Mesendoderm (in vitro differentiated cells): ENCODE measurements at regions not wholly inside any gene's neighbourhood (a gene's known extent, or its start where the extent isn't known, plus 50 kb on each side); places are given as distances from the start of the nearest gene placed in this dataset.

Experiments used
- DNase-seq: peaks from one replicate; pipeline ENCODE4 v3.0.0; 2013
- H2AK5ac ChIP-seq: 2 replicates; pipeline ENCODE4 v1.6.1; 2013; ENCODE audit warnings: low read length, inconsistent platforms
- H2BK120ac ChIP-seq: 2 replicates; pipeline ENCODE4 v1.6.1; 2013; ENCODE audit warnings: low read depth, mild to moderate bottlenecking, low read length, moderate library complexity, mixed read lengths
- H2BK15ac ChIP-seq: replicated peaks from 2 replicates; pipeline ENCODE4 v1.6.1; 2013; ENCODE audit warnings: low read depth, mild to moderate bottlenecking, moderate library complexity
- H2BK5ac ChIP-seq: 2 replicates; pipeline ENCODE4 v1.6.1; 2013; ENCODE audit warnings: low read length, inconsistent platforms
- H3K18ac ChIP-seq: 2 replicates; pipeline ENCODE4 v1.6.1; 2013; ENCODE audit warnings: mild to moderate bottlenecking, low read length, mixed read lengths
- H3K23ac ChIP-seq: one replicate; pipeline ENCODE4 v1.6.1; 2013; ENCODE audit warnings: low read length
- H3K27ac ChIP-seq: 2 replicates; pipeline ENCODE4 v1.5.1; 2013; ENCODE audit warnings: low read depth, mild to moderate bottlenecking, inconsistent platforms, low read length, moderate library complexity
- H3K27me3 ChIP-seq: 2 replicates; pipeline ENCODE4 v1.6.1; 2013; ENCODE audit warnings: low read length, control low read depth, mild to moderate bottlenecking, inconsistent platforms; ENCODE audit not compliant: insufficient read depth, poor library complexity
- H3K36me3 ChIP-seq: 2 replicates; pipeline ENCODE4 v1.6.1; 2013; ENCODE audit warnings: low read length, inconsistent platforms; ENCODE audit not compliant: control insufficient read depth, insufficient read depth
- H3K4ac ChIP-seq: one replicate; pipeline ENCODE4 v1.6.1; 2013; ENCODE audit warnings: low read depth, mild to moderate bottlenecking, low read length, moderate library complexity
- H3K4me1 ChIP-seq: 2 replicates; pipeline ENCODE4 v1.6.1; 2013; ENCODE audit warnings: low read depth, low read length, inconsistent platforms; ENCODE audit not compliant: control insufficient read depth
- H3K4me2 ChIP-seq: 2 replicates; pipeline ENCODE4 v1.6.1; 2013; ENCODE audit warnings: low read length
- H3K4me3 ChIP-seq: 2 replicates; pipeline ENCODE4 v1.5.1; 2013; ENCODE audit warnings: mild to moderate bottlenecking, low read length
- H3K56ac ChIP-seq: one replicate; pipeline ENCODE4 v1.6.1; 2013; ENCODE audit warnings: low read length
- H3K79me1 ChIP-seq: 2 replicates; pipeline ENCODE4 v1.6.1; 2013; ENCODE audit warnings: low read length, inconsistent platforms
- H3K79me2 ChIP-seq: 2 replicates; pipeline ENCODE4 v1.6.1; 2013; ENCODE audit warnings: mild to moderate bottlenecking, low read length; ENCODE audit not compliant: control insufficient read depth, insufficient read depth
- H3K9ac ChIP-seq: 2 replicates; pipeline ENCODE4 v1.6.1; 2013; ENCODE audit warnings: low read length, inconsistent platforms
- H4K5ac ChIP-seq: one replicate; pipeline ENCODE4 v1.6.1; 2013; ENCODE audit warnings: low read length
- H4K8ac ChIP-seq: one replicate; pipeline ENCODE4 v1.6.1; 2013; ENCODE audit warnings: low read depth, mild to moderate bottlenecking, control low read depth, low read length, moderate library complexity
- WGBS: extraction: QIAGEN DNeasy Blood & Tissue Kit; methylation state at CpG from one replicate; pipeline ENCODE4 v1.1.7; 2013; ENCODE audit warnings: low lambda C conversion rate, missing lambda C conversion rate; ENCODE audit not compliant: insufficient coverage; ENCODE audit errors: extremely low coverage; 5-methylcytosine and 5-hydroxymethylcytosine counted together

GRCh38 chr4:141540643-141541042 is 95.7 kb upstream of the IL15 start:
- Histone ChIP-seq H3K27ac (no peak overlapping the region), H3K79me2 (no peaks in the 10 kb centered on the region), H3K4me2 (no peak overlapping the region), H3K27me3 (no peaks in the 10 kb centered on the region), H3K4me3 (no peak overlapping the region), H3K18ac (no peak overlapping the region), H3K36me3 (no peaks in the 10 kb centered on the region), H4K5ac (no peak overlapping the region), H3K4me1 (no peaks in the 10 kb centered on the region), H3K4ac (no peak overlapping the region), H2AK5ac (no peak overlapping the region), H2BK120ac (no peak overlapping the region), H4K8ac (no peak overlapping the region), H3K56ac (no peak overlapping the region), H3K23ac (no peak overlapping the region), H3K79me1 (no peaks in the 10 kb centered on the region), H2BK15ac (no peak overlapping the region), H2BK5ac (no peak overlapping the region), H3K9ac (no peak overlapping the region)
- DNase-seq, result no peak
- no CpG with 5 or more reads among the region's 2 CpGs for WGBS

GRCh38 chr4:141541851-141542250 is 94.5 kb upstream of the IL15 start:
- no peak overlapping the region for H3K4me2 ChIP-seq
- no peak overlapping the region for H3K18ac ChIP-seq
- H2BK120ac ChIP-seq, result no peak overlapping the region
- H3K27ac ChIP-seq, result no peak overlapping the region
- no peak overlapping the region for H3K23ac ChIP-seq
- no peak overlapping the region for H4K8ac ChIP-seq
- H3K27me3 ChIP-seq, result no peaks in the 10 kb centered on the region
- no peak overlapping the region for H2AK5ac ChIP-seq
- no peak overlapping the region for H3K4ac ChIP-seq
- H3K79me2 ChIP-seq, result no peaks in the 10 kb centered on the region
- H3K36me3 ChIP-seq, result no peaks in the 10 kb centered on the region
- WGBS, result no CpG with 5 or more reads among the region's 2 CpGs
- H2BK5ac ChIP-seq, result no peak overlapping the region
- no peaks in the 10 kb centered on the region for H3K79me1 ChIP-seq
- no peaks in the 10 kb centered on the region for H3K4me1 ChIP-seq
- no peak overlapping the region for H2BK15ac ChIP-seq
- H3K56ac ChIP-seq, result no peak overlapping the region
- H3K9ac ChIP-seq, result no peak overlapping the region
- no peak for DNase-seq
- H3K4me3 ChIP-seq, result no peak overlapping the region
- H4K5ac ChIP-seq, result no peak overlapping the region

DNA sequence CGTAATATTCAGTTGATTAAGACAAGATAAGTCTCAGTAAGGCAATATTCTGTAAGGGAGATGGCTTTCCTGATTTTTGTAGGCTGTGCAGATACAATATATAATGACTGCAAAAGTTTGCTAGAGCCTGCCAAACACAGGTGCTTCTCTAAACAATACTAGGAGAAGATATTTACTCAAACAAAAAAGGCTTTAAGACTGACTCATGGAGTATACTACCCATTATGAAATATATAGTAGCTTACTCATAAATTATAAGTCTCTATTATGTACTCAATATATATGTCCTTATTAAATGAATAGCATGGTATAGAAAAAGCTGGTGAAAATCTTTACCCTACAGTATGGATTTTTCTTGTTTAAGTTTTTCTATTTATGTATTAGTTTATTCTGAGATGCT is 93.2 kb upstream of the IL15 start:
- no peak for DNase-seq
- Histone ChIP-seq H3K4me2 (no peak overlapping the region), H2BK120ac (no peak overlapping the region), H3K27me3 (no peaks in the 10 kb centered on the region), H2AK5ac (no peak overlapping the region), H3K56ac (no peak overlapping the region), H2BK15ac (no peak overlapping the region), H4K8ac (no peak overlapping the region), H4K5ac (no peak overlapping the region), H3K9ac (no peak overlapping the region), H3K79me2 (no peaks in the 10 kb centered on the region), H3K79me1 (no peaks in the 10 kb centered on the region), H3K23ac (no peak overlapping the region), H3K18ac (no peak overlapping the region), H3K27ac (no peak overlapping the region), H2BK5ac (no peak overlapping the region), H3K4ac (no peak overlapping the region), H3K4me3 (no peak overlapping the region), H3K36me3 (no peaks in the 10 kb centered on the region), H3K4me1 (no peaks in the 10 kb centered on the region)
- WGBS, result no CpG with 5 or more reads among the region's 1 CpG

DNA sequence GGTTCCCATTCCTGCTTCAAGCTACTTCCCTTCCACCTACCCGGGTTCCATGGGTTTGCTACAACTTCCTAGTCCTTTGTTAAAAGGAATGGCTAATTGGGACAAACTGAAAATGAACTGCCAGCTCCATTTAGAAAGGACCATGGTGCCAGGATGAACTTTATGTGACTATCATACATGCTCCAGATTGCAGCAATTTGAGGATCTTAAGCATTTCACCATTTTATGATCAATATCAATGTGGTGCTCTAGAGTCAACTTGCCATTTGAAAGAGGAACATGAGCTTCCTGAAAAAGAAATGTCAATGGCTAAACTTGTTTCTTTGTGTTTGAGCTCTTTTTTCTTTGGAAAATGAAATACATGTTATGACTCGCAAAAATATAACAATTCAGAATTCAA is 92.7 kb upstream of the IL15 start:
- no peaks in the 10 kb centered on the region for H3K79me2 ChIP-seq
- no peak overlapping the region for H3K18ac ChIP-seq
- no peak overlapping the region for H4K5ac ChIP-seq
- H4K8ac ChIP-seq, result no peak overlapping the region
- H2BK120ac ChIP-seq, result no peak overlapping the region
- H3K36me3 ChIP-seq, result no peaks in the 10 kb centered on the region
- H3K56ac ChIP-seq, result no peak overlapping the region
- no peak overlapping the region for H2AK5ac ChIP-seq
- DNase-seq, result no peak
- H3K27ac ChIP-seq, result no peak overlapping the region
- no peak overlapping the region for H2BK15ac ChIP-seq
- H3K4me2 ChIP-seq, result no peak overlapping the region
- H3K4me3 ChIP-seq, result no peak overlapping the region
- no peak overlapping the region for H3K9ac ChIP-seq
- WGBS, result no CpG with 5 or more reads among the region's 2 CpGs
- no peak overlapping the region for H3K4ac ChIP-seq
- H3K27me3 ChIP-seq, result no peaks in the 10 kb centered on the region
- no peak overlapping the region for H3K23ac ChIP-seq
- H2BK5ac ChIP-seq, result no peak overlapping the region
- no peaks in the 10 kb centered on the region for H3K4me1 ChIP-seq
- no peaks in the 10 kb centered on the region for H3K79me1 ChIP-seq

- H3K18ac ChIP-seq, result no peak overlapping the region
- H3K4me3 ChIP-seq, result no peak overlapping the region
- no peak overlapping the region for H3K23ac ChIP-seq
- no peak overlapping the region for H2BK5ac ChIP-seq
- H3K4me1 ChIP-seq, result no peaks in the 10 kb centered on the region
- no peaks in the 10 kb centered on the region for H3K79me2 ChIP-seq
- H3K4me2 ChIP-seq, result no peak overlapping the region
- H3K56ac ChIP-seq, result no peak overlapping the region
- H3K36me3 ChIP-seq, result no peaks in the 10 kb centered on the region
- H3K79me1 ChIP-seq, result no peaks in the 10 kb centered on the region
- no peaks in the 10 kb centered on the region for H3K27me3 ChIP-seq
- no peak overlapping the region for H2BK15ac ChIP-seq
- H3K4ac ChIP-seq, result no peak overlapping the region
- H2BK120ac ChIP-seq, result no peak overlapping the region
- H3K27ac ChIP-seq, result no peak overlapping the region
- no peak for DNase-seq
- no peak overlapping the region for H2AK5ac ChIP-seq
- H3K9ac ChIP-seq, result no peak overlapping the region
- no peak overlapping the region for H4K5ac ChIP-seq
- H4K8ac ChIP-seq, result no peak overlapping the region
These were observed 87.6 kb upstream of the IL15 start for GRCh38 chr4:141548791-141549190.

DNA sequence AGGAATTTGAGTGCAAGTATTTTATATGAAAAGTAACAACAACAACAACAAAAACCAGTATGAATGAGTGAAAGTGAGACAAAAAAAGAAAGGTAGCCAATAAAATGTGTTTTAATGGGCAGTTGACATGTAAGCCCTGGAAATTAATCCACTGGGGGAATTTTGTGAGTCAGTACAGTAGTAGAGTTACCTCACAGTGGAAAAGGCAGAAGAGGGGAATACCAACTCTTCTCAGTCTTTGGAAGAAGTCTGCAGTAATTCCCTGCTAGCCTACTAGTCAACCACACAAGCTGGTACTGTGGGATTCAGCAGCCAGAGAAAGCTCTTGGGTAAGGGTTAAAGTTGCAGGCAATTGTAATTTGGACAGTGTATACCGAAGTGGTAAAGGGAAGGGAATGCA is 76.3 kb upstream of the IL15 start:
- no peak overlapping the region for H3K4me3 ChIP-seq
- no peak overlapping the region for H3K56ac ChIP-seq
- no peak overlapping the region for H2AK5ac ChIP-seq
- no peak overlapping the region for H4K8ac ChIP-seq
- no peaks in the 10 kb centered on the region for H3K36me3 ChIP-seq
- H3K4ac ChIP-seq, result no peak overlapping the region
- no CpG with 5 or more reads among the region's 1 CpG for WGBS
- H2BK5ac ChIP-seq, result no peak overlapping the region
- no peaks in the 10 kb centered on the region for H3K79me2 ChIP-seq
- no peak for DNase-seq
- no peak overlapping the region for H3K23ac ChIP-seq
- H3K4me2 ChIP-seq, result no peak overlapping the region
- H3K4me1 ChIP-seq, result no peaks in the 10 kb centered on the region
- H3K9ac ChIP-seq, result no peak overlapping the region
- no peak overlapping the region for H3K18ac ChIP-seq
- no peaks in the 10 kb centered on the region for H3K27me3 ChIP-seq
- no peak overlapping the region for H2BK120ac ChIP-seq
- no peaks in the 10 kb centered on the region for H3K79me1 ChIP-seq
- H4K5ac ChIP-seq, result no peak overlapping the region
- no peak overlapping the region for H2BK15ac ChIP-seq
- no peak overlapping the region for H3K27ac ChIP-seq
